ENCODE measurements at regions not wholly inside any gene's neighbourhood (a gene's known extent, or its start where the extent isn't known, plus 50 kb on each side); places are given as distances from the start of the nearest gene placed in this dataset.
A peak's percentile ranks its signal among the peaks of the same experiment; 100 is the strongest.
"Not testable (repeated sequence)": the region's sequence is repeated elsewhere in the genome, so short reads cannot be mapped to it uniquely, and the experiment has no call there.

DNA sequence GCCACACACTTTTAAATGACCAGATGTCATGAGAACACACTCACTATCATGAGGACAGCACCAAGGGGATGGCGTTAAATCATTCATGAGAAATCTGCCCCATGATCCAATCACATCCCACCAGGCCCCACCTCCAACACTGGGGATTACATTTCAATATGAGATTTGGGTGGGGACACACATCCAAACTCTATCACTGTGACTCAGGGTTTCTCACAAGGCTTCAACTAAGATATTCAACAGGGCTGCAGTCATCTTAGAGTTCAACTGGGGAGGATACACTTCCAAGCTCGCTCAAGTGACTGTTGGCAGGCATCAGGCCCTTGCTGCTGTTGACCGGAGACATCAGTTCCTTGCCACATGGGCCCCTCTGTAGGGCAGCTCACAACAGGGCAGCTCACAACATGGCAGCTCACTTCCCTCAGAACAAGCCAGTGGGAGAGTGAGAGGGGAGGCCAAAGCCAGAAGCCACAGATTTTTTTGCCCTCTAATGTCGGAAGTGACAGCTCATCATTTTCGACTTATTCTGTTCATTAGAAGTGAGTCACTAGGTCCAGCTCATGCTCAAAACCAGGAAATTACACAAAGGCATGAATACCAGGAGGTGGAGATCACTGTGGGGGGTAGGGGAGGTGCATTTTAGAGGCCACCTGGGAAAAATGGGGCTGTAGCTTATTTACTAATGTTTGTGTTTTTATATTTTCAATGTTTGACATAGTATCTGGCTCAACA, 50.8 kb upstream of the PTHLH start:
- no peak for DNase-seq

DNA sequence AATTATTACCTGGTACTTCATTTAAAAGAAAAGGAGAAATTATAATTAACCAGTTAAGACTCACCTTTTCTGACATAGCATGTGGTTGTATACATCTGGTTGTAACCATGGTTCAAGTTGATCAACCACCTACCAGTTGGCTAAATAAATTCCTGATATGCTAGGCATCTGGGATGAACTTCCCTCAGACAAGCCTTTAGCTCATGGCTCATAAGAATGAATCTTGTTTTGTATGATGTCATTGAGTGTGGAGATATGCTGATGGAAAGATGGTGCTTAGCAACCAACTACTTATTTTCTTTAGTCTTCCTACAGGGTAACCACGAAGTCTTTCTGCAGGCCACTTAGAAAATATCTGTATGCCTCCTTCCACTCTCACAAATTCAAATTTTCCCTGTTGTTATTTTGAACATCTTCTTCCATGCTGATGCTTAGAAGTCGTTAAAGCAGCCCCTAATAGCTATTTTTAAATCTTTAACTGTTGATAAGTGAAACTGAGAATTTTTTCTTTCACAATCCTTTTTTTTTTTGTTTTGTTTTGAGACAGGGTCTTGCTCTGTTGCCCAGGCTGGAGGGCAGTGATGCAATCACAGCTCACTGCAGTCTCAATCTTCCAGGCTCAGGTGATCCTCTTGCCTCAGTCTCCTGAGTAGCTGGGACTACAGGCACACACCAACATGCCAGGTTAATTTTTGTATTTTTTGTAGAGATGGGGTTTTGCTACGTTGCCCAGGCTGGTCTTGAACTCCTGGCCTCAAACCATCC, 51.9 kb upstream of the PTHLH start:
- no peak for DNase-seq

DNA sequence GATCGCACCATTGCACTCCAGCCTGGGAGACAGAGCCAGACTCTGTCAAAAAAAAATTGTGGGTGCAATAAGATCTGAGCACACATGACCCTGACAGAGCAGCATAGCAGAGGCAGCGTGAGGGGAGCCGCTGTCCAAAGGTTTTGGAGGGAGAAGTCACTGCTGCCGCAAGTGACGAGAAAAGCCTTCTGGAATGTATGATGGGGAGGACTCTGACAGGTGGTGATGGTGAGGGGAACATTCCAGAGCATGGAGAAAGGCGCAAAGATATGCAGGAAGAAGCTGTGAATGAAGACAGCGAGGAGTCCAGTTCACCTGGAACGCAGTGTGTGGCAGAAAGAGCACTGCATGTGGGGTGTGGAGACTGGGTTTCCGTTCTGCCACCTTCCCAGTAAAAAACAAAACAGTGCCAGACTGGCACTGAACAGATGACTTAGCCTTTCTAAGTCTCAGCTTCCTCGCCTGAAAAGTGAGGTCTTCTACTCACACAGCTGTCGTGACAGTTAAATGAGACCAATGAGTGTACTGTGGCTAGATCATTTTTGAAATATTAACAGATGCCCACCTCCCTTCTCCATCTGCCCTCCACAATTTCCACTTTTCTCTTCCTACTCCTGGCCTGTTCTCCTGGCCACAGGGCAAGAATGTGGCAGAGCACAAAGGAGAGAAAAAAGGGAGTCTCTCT, 53.4 kb upstream of the PTHLH start:
- no peak for DNase-seq

GRCh38 chr12:28026701-28027100, 54.2 kb upstream of the PTHLH start:
- DNase-seq: no peak

GRCh38 chr12:28027328-28027727, 54.8 kb upstream of the PTHLH start:
- no peak for DNase-seq

DNA sequence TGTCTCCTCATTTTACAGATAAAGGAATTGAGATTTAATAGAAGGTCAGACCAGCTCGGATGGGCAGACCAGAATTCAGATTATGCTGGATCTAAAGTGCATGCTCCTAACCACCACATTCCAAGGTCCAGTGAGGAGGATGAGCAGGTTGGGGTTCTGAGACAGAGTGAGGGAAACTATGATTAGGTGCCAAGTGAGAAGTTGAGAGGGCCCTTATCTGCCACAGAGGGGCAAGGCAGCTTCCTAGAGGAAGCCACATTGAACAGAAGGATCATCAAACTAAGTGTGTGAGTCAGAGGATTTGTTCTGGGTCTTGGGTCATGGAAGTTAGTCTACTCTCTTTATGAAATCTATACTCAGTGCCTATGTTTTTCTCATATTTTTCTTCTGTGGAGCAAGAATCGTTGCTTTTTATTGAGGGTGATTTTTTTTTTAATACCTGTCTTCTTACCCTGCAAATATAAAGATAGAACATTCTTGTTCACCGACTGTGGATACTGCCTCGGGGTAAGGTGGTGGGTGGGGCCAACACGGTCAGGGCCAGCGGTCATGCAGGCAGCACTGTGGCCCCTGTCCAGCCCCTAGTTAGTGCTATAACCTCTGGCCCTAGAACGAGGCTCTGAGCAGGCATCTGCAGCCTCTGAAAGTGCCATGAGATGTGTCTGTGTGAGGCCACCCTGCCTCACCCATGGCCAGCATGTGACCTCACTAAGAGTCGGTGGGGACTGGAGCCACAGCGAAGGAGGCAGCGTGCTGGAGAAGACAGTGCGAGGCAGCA, 55.6 kb upstream of the PTHLH start:
- no peak for DNase-seq

GRCh38 chr12:28032811-28033537, 60.4 kb upstream of the PTHLH start:
- DNase-seq: no peak

DNA sequence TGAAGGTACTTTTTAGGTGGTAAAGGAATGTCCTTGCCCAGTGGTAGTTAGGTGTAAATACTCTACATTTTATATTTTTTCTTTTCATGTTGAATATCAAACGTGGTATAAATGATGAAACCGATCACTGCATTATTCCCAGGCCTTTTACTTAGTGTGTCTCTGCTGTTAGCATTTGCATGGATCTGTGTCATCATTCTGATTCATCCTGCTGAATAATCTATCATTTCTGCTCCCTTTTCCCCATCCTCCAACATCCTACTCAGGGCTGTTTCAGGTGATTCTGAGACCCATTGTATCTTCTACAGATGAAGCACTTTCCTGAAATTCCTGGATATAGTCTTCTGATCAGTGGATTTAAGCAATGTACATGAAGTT, 61.0 kb upstream of the PTHLH start:
- DNase-seq: no peak

DNA sequence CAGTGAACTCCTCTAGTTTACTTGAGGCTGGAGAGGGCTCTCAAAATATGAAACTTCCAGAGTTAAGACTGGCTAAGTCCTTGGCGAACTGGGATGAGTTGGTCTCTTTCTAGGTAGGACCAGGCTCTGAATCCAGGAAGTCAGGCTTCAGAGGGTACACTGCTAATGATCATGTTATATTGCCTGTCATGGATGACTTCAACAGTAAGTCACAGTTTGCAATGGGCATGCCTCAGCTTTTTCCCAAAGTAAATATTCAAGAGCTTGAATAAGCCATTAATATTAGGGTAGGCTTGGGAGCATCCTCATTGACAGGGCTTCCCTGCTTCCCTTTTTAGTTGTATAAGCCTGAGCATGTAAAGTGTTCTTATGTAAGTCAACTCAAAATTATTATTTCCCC, 61.7 kb upstream of the PTHLH start:
- no peak for DNase-seq

- no peak for DNase-seq
Measured at GRCh38 chr12:28035500-28035899, 63.0 kb upstream of the PTHLH start.

DNA sequence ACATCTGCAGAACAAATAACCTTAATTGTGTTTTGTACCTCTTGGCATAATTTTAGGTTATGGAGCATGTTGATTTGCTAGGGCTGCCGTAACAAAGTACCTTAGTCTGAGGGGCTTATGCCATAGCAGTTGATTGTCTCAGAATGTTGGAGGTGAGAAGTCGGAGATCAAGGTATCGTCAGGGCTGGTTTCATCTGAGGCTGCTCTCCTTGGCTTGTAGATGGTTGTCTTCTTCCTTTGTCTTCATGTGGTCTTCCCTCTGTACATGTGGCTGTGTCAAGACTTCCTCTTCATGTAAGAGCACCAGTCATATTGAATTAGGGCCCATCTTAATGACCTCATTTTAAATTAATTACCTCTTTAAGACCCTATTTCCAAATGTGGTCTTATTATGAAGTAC, 64.4 kb upstream of the PTHLH start:
- no peak for DNase-seq

GRCh38 chr12:28040246-28040645, 67.7 kb upstream of the PTHLH start:
- DNase-seq: peak in 1 of 58 donors; percentile 3

DNA sequence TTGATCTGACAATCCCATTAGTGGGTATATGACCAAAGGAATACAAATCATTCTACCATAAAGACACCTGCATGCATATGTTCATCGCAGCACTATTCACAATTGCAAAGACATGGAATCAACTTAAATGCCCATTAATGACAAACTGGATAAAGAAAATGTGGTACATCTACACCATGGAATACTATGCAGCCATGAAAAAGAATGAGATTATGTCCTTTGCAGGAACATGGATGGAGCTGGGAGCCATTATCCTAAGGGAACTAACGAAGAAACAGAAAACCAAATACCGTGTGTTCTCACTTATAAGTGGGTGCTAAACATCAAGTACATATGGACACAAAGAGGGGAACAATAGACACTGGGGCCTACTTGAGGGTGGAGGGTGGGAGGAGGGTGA, 74.1 kb upstream of the PTHLH start:
- DNase-seq: not testable (repeated sequence)

- no peak for DNase-seq
Measured at GRCh38 chr12:28050606-28051005, 78.1 kb upstream of the PTHLH start.

DNA sequence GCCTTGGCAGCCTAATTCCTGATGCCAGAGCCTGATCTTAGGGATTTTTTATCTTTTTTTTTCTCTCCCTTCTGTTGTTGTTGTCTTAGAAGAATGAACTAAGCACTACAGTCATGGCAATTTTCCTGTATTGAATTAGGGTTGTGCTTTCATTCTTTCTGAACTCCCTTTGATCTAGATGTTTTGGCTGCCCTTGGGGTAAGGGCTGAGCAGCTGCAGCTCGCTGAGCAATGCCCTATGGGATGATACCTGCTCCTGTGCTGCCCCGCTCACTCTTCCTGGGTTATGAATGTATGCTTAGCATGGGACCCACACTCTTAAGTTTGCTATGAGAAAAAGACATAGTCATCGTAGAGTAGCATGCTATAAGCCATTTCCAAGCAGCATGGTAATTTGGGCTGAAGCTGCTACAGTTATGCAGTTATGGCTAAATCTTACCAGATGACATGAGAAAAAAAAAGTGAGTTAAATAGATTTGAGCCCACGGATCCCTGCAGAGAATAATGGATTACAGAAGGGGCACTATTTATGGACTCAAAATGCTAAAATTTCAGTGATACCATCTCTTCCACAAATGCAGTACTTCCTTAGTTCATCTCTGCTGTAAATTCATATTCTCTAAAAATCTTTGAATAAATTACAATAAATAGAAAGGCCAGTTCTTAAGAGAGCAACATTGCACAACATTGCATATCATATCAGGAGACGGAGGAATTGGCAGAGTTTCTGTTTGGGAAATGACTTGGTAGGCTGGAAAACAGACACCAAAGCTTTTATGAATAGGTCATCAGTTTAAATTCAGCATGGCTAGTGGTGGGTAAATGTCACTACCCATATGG, 79.2 kb upstream of the PTHLH start:
- no peak for DNase-seq

GRCh38 chr12:28053564-28053963, 81.0 kb upstream of the PTHLH start:
- DNase-seq: no peak

DNA sequence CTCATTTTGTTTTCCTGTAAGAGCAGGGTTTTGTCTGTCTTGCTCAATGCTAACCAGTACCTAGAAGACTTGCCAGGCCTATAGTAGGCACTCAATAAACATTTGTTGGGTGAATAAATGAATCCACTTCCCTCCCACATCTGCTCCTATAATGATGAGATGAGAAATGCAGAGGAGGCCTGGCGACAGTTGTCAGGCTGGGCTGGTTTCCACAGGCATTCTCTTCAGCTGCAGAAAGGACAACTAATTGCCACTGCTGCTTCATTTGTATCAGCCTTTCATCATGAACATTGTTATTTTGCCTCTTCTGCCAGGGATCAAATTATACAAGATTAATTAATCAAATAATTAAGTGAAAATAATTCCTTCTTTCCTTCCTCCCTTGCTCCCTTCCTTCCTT, 82.0 kb upstream of the PTHLH start:
- DNase-seq: peak in 6 of 58 donors; percentile 2 to 24 (median 12)

DNA sequence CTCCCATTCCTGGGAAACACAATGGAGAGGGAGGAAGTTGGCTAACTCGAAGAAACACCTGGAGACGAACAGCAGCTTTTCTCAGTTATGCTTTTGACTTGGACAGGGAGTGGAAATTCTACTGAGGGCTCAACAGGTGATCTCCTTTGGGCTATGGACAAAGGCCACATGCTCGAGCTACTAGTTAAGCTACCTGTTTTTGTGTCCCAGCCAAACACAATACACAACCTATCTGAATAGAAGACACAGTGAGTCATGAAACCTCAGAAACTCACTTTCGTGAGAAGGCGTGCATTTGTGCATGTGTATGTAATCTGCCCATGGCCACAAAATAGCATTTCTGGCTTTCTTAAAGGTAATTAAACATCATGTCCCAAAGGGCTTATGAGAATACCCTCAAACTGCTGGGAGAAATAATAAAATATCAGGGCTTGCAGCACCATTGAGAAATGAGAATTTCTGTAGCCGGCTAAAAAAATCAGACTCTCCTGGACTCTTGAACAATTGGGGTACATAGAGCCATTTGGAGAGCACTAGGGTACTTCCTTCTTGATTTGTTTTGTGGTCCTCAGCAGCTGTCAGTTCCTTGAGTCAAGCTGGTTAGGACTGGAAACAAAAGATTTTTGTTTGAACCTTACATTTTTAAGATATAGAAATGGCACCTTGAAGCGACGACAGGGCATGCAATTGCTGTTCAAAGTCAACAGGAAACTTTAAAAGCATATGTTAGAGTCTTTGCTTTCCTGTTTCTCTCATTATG, 85.5 kb upstream of the PTHLH start:
- DNase-seq: no peak

DNA sequence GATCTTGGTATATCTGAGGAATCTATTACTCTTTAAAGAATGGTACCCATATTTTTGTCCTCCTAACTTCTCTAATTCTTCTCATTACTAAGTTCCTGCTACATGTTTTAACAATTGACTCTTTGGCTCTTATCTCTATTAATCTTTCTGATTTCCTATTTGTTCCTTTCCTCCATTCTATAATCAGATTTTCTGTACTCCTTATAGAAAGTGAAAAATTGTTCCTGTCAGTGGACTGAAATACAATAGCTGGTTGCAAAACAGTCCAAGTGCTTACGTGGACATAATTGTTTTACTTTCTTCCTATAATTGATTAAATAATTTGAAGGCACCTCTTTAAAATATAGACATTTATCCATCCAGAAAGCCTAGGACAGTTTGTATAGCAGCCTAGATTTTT, 86.7 kb upstream of the PTHLH start:
- no peak for DNase-seq

Measured in anterior cingulate cortex (tissue), 58 donors.